ENCODE measurements at regions not wholly inside any gene's neighbourhood (a gene's known extent, or its start where the extent isn't known, plus 50 kb on each side); places are given as distances from the start of the nearest gene placed in this dataset.
"Not testable (repeated sequence)": the region's sequence is repeated elsewhere in the genome, so short reads cannot be mapped to it uniquely, and the experiment has no call there.

GRCh38 chr7:51376420-51377092 lies 59.9 kb upstream of the COBL start:
- TF ChIP-seq CTCF (IDR thresholded peaks at IDR 0.05; ENCODE audit: low read depth, low read length, poor library complexity, severe bottlenecking) (no peak), EZH2phosphoT487 (IDR thresholded peaks at IDR 0.05; ENCODE audit: borderline replicate concordance, low read length) (no peak)
- Histone ChIP-seq H3K4me3 (ENCODE audit: low read length) (no peak overlapping the region), H3K27me3 (ENCODE audit: control insufficient read depth, low read length) (0 out of 2 replicates have a peak, but pooled peaks cover 3% of the 10 kb centered on the region), H3K36me3 (ENCODE audit: control insufficient read depth, low read length) (no peaks in the 10 kb centered on the region), H3K9me2 (replicated peaks; ENCODE audit: control insufficient read depth, low read length) (no peaks in the 10 kb centered on the region), H3K9me3 (ENCODE audit: control insufficient read depth, insufficient read depth, low read length) (no peaks in the 10 kb centered on the region), H3K4me1 (ENCODE audit: control insufficient read depth, low read length) (no peaks in the 10 kb centered on the region), H3K4me2 (ENCODE audit: low read length) (no peak overlapping the region), H3K79me2 (ENCODE audit: control insufficient read depth, low read length) (no peaks in the 10 kb centered on the region), H4K20me1 (ENCODE audit: control insufficient read depth, insufficient read depth, low read depth, low read length) (no peaks in the 10 kb centered on the region), H3F3A (ENCODE audit: control insufficient read depth, insufficient read depth) (no peaks in the 10 kb centered on the region), H3K27ac (ENCODE audit: low read depth, low read length) (no peak overlapping the region)

GRCh38 chr7:51374936-51375335 lies 58.3 kb upstream of the COBL start:
- Histone ChIP-seq H3K79me2 (ENCODE audit: control insufficient read depth, low read length) (no peaks in the 10 kb centered on the region), H3K27me3 (ENCODE audit: control insufficient read depth, low read length) (0 out of 2 replicates have a peak, but pooled peaks cover 3% of the 10 kb centered on the region), H3F3A (ENCODE audit: control insufficient read depth, insufficient read depth) (no peaks in the 10 kb centered on the region), H3K4me2 (ENCODE audit: low read length) (no peak overlapping the region), H3K9me2 (replicated peaks; ENCODE audit: control insufficient read depth, low read length) (no peaks in the 10 kb centered on the region), H3K4me1 (ENCODE audit: control insufficient read depth, low read length) (no peaks in the 10 kb centered on the region), H3K9me3 (ENCODE audit: control insufficient read depth, insufficient read depth, low read length) (no peaks in the 10 kb centered on the region), H3K27ac (ENCODE audit: low read depth, low read length) (no peak overlapping the region), H3K36me3 (ENCODE audit: control insufficient read depth, low read length) (no peaks in the 10 kb centered on the region), H4K20me1 (ENCODE audit: control insufficient read depth, insufficient read depth, low read depth, low read length) (no peaks in the 10 kb centered on the region), H3K4me3 (ENCODE audit: low read length) (no peak overlapping the region)
- TF ChIP-seq EZH2phosphoT487 (IDR thresholded peaks at IDR 0.05; ENCODE audit: borderline replicate concordance, low read length) = no peak
- no peak for TF ChIP-seq CTCF (IDR thresholded peaks at IDR 0.05; ENCODE audit: low read depth, low read length, poor library complexity, severe bottlenecking)

GRCh38 chr7:51373607-51374006 lies 57.0 kb upstream of the COBL start:
- H3K4me1 ChIP-seq (ENCODE audit: control insufficient read depth, low read length) = not testable (repeated sequence)

More at GRCh38 chr7:51373607-51374006, 57.0 kb upstream of the COBL start:
- not testable (repeated sequence) for H3K27ac ChIP-seq (ENCODE audit: low read depth, low read length); H3K79me2 ChIP-seq (ENCODE audit: control insufficient read depth, low read length); H3F3A ChIP-seq (ENCODE audit: control insufficient read depth, insufficient read depth); H3K9me2 ChIP-seq (replicated peaks; ENCODE audit: control insufficient read depth, low read length); H3K9me3 ChIP-seq (ENCODE audit: control insufficient read depth, insufficient read depth, low read length); H3K4me3 ChIP-seq (ENCODE audit: low read length); H3K27me3 ChIP-seq (ENCODE audit: control insufficient read depth, low read length); H3K4me2 ChIP-seq (ENCODE audit: low read length); H3K36me3 ChIP-seq (ENCODE audit: control insufficient read depth, low read length); H4K20me1 ChIP-seq (ENCODE audit: control insufficient read depth, insufficient read depth, low read depth, low read length)
- peak; percentile 17 for TF ChIP-seq CTCF (IDR thresholded peaks at IDR 0.05; ENCODE audit: low read depth, low read length, poor library complexity, severe bottlenecking)

Data from DOHH2 (cell line).